ENCODE measurements at regions not wholly inside any gene's neighbourhood (a gene's known extent, or its start where the extent isn't known, plus 50 kb on each side); places are given as distances from the start of the nearest gene placed in this dataset.
A peak's percentile ranks its signal among the peaks of the same experiment; 100 is the strongest.

- Histone ChIP-seq H3K9me3 (peaks cover 0 to 10% (median 0%) of the 10 kb centered on the region in 12 donors), H3K27ac (no peak overlapping the region), H3K27me3 (no peaks in the 10 kb centered on the region), H3K4me3 (no peak overlapping the region), H3K4me1 (peaks cover 0 to 26% (median 3%) of the 10 kb centered on the region in 12 donors), H3K36me3 (no peaks in the 10 kb centered on the region)
- 63 to 80% (median 72%) methylated on average over 4 of the region's 4 CpGs for WGBS, 4 donors
- ATAC-seq (peak in 1 of 4 donors; percentile 52), DNase-seq (no peak)
- TF ChIP-seq, protein P1, sequence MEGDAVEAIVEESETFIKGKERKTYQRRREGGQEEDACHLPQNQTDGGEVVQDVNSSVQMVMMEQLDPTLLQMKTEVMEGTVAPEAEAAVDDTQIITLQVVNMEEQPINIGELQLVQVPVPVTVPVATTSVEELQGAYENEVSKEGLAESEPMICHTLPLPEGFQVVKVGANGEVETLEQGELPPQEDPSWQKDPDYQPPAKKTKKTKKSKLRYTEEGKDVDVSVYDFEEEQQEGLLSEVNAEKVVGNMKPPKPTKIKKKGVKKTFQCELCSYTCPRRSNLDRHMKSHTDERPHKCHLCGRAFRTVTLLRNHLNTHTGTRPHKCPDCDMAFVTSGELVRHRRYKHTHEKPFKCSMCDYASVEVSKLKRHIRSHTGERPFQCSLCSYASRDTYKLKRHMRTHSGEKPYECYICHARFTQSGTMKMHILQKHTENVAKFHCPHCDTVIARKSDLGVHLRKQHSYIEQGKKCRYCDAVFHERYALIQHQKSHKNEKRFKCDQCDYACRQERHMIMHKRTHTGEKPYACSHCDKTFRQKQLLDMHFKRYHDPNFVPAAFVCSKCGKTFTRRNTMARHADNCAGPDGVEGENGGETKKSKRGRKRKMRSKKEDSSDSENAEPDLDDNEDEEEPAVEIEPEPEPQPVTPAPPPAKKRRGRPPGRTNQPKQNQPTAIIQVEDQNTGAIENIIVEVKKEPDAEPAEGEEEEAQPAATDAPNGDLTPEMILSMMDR (IDR thresholded peaks at IDR 0.05), result no peak
- TF ChIP-seq POLR2A (IDR thresholded peaks at IDR 0.05), result no peak
- intact Hi-C loops (cut with DNase I), result no loop called here
Observed at GRCh38 chr6:134714113-134714512, 235.8 kb downstream of the ALDH8A1 start.

DNA sequence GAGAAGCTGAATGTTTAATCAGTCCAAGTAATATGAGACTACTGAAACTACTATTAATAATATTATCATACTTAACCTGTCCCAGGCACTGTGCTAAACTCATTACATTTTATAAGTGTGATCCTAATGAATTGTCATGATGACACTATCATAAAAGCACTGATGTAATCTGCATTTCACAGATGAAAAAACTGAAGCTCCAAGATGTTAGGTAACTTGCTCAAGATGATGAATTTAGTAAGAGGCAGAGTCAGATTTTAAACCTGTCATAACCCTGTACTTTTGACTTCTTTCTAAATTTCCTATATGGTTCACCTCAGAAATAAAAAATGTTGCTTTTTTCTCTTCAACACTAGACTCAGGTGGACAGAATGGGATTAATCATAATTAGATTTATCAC lies 237.6 kb downstream of the ALDH8A1 start:
- Histone ChIP-seq H3K9me3 (peaks cover 0 to 10% (median 0%) of the 10 kb centered on the region in 12 donors), H3K27me3 (no peaks in the 10 kb centered on the region), H3K4me3 (no peak overlapping the region), H3K4me1 (peaks cover 0 to 20% (median 0%) of the 10 kb centered on the region in 12 donors), H3K27ac (no peak overlapping the region), H3K36me3 (no peaks in the 10 kb centered on the region)
- TF ChIP-seq POLR2A (IDR thresholded peaks at IDR 0.05), result no peak
- TF ChIP-seq, protein P1 (IDR thresholded peaks at IDR 0.05), result no peak
- ATAC-seq (no peak), DNase-seq (no peak)
- intact Hi-C loops (cut with DNase I), result no loop called here

GRCh38 chr6:134708079-134708478 lies 241.8 kb downstream of the ALDH8A1 start:
- no peaks in the 10 kb centered on the region for H3K27me3 ChIP-seq
- peaks cover 0 to 7% (median 0%) of the 10 kb centered on the region in 12 donors for H3K4me1 ChIP-seq
- no peaks in the 10 kb centered on the region for H3K9me3 ChIP-seq
- no peak overlapping the region for H3K27ac ChIP-seq
- no peak for ATAC-seq
- TF ChIP-seq, protein P1 (IDR thresholded peaks at IDR 0.05), result no peak
- no peak for TF ChIP-seq POLR2A (IDR thresholded peaks at IDR 0.05)
- no peak overlapping the region for H3K4me3 ChIP-seq
- intact Hi-C loops (cut with DNase I), result no loop called here
- DNase-seq, result no peak
- H3K36me3 ChIP-seq, result no peaks in the 10 kb centered on the region
- WGBS, 4 donors, result 51 to 62% (median 55%) methylated on average over 1 of the region's 1 CpG

DNA sequence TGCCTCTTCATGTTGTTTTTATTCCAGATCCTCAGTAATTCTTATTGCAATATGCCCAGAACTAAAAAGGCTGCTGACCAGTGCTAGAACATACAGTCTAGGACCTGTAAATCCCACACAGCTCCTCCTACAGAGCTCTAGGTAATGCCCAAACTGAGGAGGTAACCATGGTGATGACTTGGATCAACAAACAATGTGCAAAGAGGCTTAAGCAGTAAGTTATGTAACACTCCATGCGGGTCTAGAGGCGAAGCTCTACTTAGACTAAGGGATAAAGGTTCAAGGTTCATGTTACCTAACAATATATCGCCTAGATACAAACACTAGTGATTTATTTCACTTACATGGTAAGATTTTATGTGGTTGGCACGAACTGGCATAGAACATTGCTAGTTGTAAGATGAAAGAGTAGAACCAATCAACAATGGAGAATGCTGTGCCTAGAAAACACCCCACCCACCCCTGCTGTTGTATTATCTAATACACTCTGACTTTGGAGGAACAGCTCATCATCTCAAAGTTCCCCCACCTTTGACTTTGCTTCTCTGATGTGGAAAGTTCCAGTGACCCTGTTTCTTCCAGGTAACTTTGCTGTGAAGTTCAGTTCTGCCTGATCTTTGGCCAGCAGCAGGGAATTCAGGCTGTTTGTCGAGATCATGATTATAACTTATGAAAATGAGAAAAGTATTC lies 242.4 kb downstream of the ALDH8A1 start:
- DNase-seq (no peak), ATAC-seq (no peak)
- intact Hi-C loops (cut with DNase I), result no loop called here
- WGBS, 4 donors, result 66 to 84% (median 71%) methylated on average over 5 of the region's 5 CpGs
- Histone ChIP-seq H3K4me1 (peaks cover 0 to 10% (median 0%) of the 10 kb centered on the region in 12 donors), H3K9me3 (no peaks in the 10 kb centered on the region), H3K36me3 (no peaks in the 10 kb centered on the region), H3K27ac (no peak overlapping the region), H3K4me3 (no peak overlapping the region), H3K27me3 (no peaks in the 10 kb centered on the region)
- no peak for TF ChIP-seq POLR2A (IDR thresholded peaks at IDR 0.05)
- TF ChIP-seq, protein P1 (IDR thresholded peaks at IDR 0.05), result no peak

All from heart left ventricle (tissue), 16 donors.